NCI-H1048 (cell line): ENCODE measurements at regions not wholly inside any gene's neighbourhood (a gene's known extent, or its start where the extent isn't known, plus 50 kb on each side); places are given as distances from the start of the nearest gene placed in this dataset.
"Not testable (repeated sequence)": the region's sequence is repeated elsewhere in the genome, so short reads cannot be mapped to it uniquely, and the experiment has no call there.

Experiments used
- DNase-seq: peaks from one replicate; lab custom pipeline; 2025; lab: John Stamatoyannopoulos, UW

- no peak for DNase-seq
Observed at GRCh38 chr4:107562316-107562715, 157.7 kb downstream of the PAPSS1 start.

GRCh38 chr4:107561481-107561880 is 158.6 kb downstream of the PAPSS1 start:
- no peak for DNase-seq

- DNase-seq = no peak
Observed at GRCh38 chr4:107559653-107560052, 160.4 kb downstream of the PAPSS1 start.

- DNase-seq = no peak
Observed at GRCh38 chr4:107552306-107552705, 167.7 kb downstream of the PAPSS1 start.

DNA sequence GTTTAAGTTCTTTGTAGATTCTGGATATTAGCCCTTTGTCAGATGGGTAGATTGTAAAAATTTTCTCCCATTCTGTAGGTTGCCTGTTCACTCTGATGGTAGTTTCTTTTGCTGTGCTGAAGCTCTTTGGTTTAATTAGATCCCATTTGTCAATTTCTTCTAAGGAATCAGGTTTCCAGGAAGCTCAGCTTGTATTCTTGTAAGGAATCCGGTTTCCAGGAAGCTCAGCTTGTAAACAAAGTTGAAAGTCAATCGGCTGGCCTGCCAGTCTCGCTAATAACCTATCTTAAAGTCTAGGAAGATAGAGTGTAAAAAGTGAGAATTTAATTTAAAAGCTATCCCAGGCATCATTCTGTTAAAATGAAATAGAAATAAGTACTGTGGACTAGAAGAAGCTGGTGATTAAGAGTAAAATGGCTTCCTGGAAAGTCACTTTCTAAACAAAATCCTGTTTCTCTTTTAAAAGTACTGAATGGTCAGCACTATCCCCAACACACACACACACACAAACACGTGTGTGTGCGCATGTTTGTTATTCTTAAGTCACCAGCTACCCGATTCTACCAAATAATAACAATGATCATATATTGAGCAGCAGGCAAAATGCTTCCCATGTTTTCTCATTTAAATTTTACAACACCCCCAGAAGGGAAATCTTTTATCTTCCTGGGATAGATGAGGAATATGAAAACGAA is 171.7 kb downstream of the PAPSS1 start:
- DNase-seq = no peak

DNA sequence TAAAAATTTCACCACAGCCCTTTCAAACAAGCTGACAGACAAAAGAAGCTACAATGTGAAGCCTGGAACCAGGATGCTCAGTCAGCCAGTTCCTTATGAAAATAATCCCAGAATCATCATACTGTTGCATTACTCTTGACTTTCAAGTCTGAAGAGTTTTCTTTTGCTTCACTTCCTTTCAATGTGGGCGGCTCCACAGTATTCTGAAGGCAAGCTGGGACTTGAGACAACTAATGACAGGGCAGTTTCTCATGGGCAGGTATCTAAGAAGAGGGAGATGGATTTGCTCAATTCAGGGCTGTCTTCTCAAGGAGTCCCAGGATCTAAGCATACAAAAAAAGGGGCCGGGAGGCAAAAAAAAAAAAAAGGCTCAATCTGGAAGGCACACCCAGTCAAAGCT is 173.4 kb downstream of the PAPSS1 start:
- DNase-seq = no peak

DNA sequence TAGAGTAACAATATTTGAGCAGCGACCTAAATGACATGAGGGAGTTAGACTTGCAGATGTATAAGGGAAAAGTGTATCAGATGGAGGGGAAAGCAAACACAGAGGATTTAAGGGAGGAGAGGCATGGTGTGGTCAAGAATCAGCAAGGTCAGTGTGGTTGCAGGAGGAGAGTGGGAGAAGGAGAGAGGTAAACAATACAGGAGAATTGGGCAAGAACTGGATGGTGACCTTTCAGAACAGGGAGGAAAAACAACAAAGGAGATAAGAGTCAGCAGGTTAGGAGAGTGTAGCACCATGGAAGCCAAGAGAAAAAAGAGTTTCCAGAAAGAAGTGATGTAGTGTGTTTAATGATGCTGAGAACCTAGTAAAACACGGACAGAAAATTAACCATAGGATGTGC is 178.5 kb downstream of the PAPSS1 start:
- DNase-seq = no peak

DNA sequence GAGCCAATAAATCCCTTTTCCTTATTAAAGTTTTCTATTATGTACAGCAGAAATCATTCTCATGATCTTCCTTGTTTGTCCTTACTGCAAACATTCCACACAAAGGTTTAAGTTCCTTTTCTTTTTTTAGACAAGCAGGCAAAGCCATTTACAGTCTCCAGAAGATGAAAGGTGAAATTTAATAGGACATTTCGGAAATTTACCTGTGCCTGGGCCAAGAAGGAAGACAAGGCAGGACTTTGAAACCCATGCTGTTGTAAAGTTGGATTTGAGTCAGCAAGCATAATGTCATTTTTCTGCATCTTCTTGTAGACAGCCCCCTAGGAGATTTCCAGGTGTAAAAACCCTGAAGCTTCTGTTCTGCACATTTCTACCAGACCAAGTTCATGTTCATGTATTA is 188.1 kb downstream of the PAPSS1 start:
- no peak for DNase-seq

- no peak for DNase-seq
Observed at GRCh38 chr4:107520368-107520767, 199.7 kb downstream of the PAPSS1 start.

DNA sequence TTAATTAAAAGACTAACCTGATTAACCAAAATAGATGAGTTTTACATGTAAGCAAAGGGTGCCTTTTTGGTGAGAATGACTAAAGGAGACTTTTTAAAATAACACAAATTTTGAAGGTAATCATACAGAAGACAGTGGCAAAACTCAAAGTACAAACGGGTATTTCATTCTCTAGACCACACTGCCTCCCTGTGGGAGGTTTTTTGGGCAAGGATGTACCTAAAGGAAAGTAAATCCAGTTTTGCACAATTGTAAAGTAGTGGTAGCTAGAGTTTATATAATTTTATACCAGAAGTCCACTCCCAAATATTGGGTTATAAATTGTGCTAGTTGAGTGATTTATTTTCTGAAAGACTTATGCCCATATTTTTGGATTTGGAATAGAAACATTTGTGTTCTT is 201.0 kb downstream of the PAPSS1 start:
- no peak for DNase-seq

DNA sequence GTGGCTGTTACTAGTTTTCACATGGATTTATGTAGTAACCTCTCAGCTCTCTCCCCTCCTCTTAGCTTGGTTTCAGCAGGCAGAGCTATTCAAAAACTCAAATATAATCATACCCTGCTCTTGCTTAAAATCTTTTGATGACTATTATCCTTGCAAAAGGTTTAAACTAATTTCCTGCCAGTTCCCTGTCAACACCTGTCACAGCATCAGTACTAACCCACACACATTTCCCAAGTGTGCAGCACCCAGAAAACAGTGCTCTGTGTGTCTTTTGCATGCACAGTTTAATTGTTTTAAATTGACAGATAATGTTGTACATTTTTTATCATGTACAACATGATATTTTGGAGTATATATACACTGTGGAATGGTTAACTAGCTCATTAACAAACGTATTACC is 202.0 kb downstream of the PAPSS1 start:
- DNase-seq = no peak

DNA sequence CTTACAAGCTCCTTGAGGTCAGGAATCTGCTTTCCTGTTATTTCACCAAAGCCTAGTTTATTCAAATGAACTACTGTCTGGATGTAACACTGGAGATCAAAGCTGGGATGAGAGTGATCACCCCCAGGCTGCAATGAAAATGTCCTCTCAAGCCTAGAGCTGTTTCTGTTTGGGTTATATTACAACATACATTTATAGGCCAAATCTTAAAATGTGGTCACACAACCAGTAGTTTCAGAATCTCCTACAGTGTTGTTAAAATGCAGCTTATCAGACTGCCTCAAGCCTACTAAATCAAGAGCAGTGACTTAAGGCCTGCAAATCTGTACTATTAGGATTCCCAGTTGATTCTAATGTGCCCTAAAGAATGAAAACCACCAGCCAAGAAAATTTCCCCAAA is 207.5 kb downstream of the PAPSS1 start:
- DNase-seq = no peak

GRCh38 chr4:107509615-107510014 is 210.4 kb downstream of the PAPSS1 start:
- DNase-seq = no peak

GRCh38 chr4:107500551-107500950 is 219.5 kb downstream of the PAPSS1 start:
- DNase-seq = no peak

DNA sequence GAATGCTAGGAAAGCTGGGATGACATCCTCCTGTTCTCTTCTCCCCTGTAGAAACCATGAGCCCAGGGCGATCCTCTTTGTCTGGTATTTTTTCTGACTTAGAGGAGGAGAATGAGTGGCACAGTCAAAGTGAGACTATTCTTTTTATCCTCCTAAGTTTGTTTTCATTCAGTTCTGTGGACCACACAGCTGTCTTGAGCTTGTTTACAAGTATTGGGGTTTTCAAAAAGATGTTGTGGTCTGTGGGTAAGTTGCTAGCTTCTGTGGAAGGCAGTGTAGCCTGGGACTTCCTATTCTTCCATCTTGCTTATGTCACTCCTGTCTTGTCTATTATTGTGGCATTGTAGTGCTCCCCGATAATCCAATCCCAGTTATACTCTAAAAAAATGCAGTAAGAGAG is 223.0 kb downstream of the PAPSS1 start:
- no peak for DNase-seq

DNA sequence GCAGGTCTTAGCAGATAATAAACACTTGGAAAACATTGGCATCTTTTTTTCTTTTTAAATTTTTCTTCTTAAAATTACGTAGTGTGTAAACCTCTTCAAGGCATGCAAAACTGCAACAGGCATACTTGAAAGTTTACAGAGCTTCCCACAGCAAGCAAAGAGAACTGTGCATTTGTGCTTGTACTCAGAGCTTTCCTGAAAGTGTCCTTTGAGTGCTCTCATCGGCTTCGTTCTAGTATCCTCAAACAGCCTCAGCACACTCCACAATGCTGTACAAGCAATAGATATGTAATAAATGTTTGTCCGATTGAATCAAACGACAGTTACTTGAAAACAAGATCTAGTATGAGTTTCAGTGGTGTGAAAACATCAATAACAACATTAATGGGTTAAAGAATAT is 227.5 kb downstream of the PAPSS1 start:
- no peak for DNase-seq

DNA sequence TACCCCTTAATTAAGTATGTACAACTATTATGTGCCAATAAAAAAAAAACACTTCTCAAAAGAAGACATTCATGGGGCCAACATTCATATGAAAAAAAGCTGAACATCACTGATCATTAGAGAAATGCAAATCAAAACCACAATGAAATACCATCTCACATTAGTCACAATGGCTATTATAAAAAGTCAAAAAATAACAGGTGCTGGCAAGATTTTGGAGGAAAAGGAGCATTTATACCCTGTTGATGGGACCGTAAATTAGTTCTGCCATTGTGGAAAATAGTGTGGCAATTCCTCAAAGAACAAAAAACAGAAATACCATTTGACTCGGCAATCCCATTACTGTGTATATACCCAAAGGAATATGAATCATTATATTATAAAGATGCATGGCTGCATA is 229.9 kb downstream of the PAPSS1 start:
- DNase-seq = no peak

DNA sequence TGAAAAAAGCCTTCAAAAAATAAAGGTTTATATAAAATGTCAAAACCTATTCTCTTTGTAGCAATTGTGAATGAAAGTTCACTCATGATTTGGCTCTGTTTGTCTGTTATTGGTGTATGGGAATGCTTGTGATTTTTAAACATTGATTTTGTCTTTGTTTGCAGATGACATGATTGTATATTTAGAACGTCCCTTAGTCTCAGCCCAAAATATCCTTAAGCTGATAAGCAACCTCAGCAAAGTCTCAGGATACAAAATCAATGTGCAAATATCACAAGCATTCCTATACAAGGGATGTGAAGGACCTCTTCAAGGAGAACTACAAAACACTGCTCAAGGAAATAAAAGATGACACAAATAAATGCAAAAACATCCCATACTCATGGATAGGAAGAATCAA is 236.4 kb downstream of the PAPSS1 start:
- not testable (repeated sequence) for DNase-seq

- no peak for DNase-seq
Observed at GRCh38 chr4:107482546-107482945, 237.5 kb downstream of the PAPSS1 start.

- DNase-seq = no peak
Observed at GRCh38 chr4:107478327-107478980, 241.6 kb downstream of the PAPSS1 start.

GRCh38 chr4:107473126-107473525 is 246.9 kb downstream of the PAPSS1 start:
- no peak for DNase-seq

GRCh38 chr4:107472265-107472948 is 247.6 kb downstream of the PAPSS1 start:
- DNase-seq = no peak

- DNase-seq = no peak
Observed at GRCh38 chr4:107470173-107470572, 249.9 kb downstream of the PAPSS1 start.
